GF-D8 (cell line): ENCODE measurements at regions not wholly inside any gene's neighbourhood (a gene's known extent, or its start where the extent isn't known, plus 50 kb on each side); places are given as distances from the start of the nearest gene placed in this dataset.
"Not testable (repeated sequence)": the region's sequence is repeated elsewhere in the genome, so short reads cannot be mapped to it uniquely, and the experiment has no call there.

Experiments used
- DNase-seq: peaks from one replicate; lab custom pipeline; 2025; lab: John Stamatoyannopoulos, UW

- DNase-seq: no peak
These were observed 310.2 kb downstream of the ZNF536 start for GRCh38 chr19:30682146-30682998.

GRCh38 chr19:30681162-30682100, 309.2 kb downstream of the ZNF536 start:
- no peak for DNase-seq

- DNase-seq: not testable (repeated sequence)
These were observed 308.2 kb downstream of the ZNF536 start for GRCh38 chr19:30680399-30680798.

GRCh38 chr19:30679789-30680188, 307.6 kb downstream of the ZNF536 start:
- DNase-seq: no peak

- no peak for DNase-seq
These were observed 307.0 kb downstream of the ZNF536 start for GRCh38 chr19:30679153-30679702.

GRCh38 chr19:30678168-30678567, 306.0 kb downstream of the ZNF536 start:
- DNase-seq: no peak

GRCh38 chr19:30677702-30678101, 305.5 kb downstream of the ZNF536 start:
- DNase-seq: no peak

- no peak for DNase-seq
These were observed 305.0 kb downstream of the ZNF536 start for GRCh38 chr19:30676990-30677679.

GRCh38 chr19:30675086-30675485, 302.9 kb downstream of the ZNF536 start:
- DNase-seq: no peak

GRCh38 chr19:30674656-30675055, 302.5 kb downstream of the ZNF536 start:
- DNase-seq: no peak

- DNase-seq: no peak
These were observed 301.2 kb downstream of the ZNF536 start for GRCh38 chr19:30673336-30673735.

- DNase-seq: no peak
These were observed 300.7 kb downstream of the ZNF536 start for GRCh38 chr19:30672926-30673325.

GRCh38 chr19:30671622-30672051, 299.5 kb downstream of the ZNF536 start:
- no peak for DNase-seq

GRCh38 chr19:30671367-30671619, 299.1 kb downstream of the ZNF536 start:
- DNase-seq: no peak

GRCh38 chr19:30670562-30671366, 298.6 kb downstream of the ZNF536 start:
- no peak for DNase-seq

- no peak for DNase-seq
These were observed 297.8 kb downstream of the ZNF536 start for GRCh38 chr19:30670011-30670329.

GRCh38 chr19:30669329-30670010, 297.3 kb downstream of the ZNF536 start:
- DNase-seq: no peak

- no peak for DNase-seq
These were observed 296.5 kb downstream of the ZNF536 start for GRCh38 chr19:30668521-30669155.

GRCh38 chr19:30667746-30668145, 295.6 kb downstream of the ZNF536 start:
- DNase-seq: no peak

GRCh38 chr19:30667227-30667626, 295.0 kb downstream of the ZNF536 start:
- DNase-seq: no peak
